ENCODE measurements at regions not wholly inside any gene's neighbourhood (a gene's known extent, or its start where the extent isn't known, plus 50 kb on each side); places are given as distances from the start of the nearest gene placed in this dataset.
A peak's percentile ranks its signal among the peaks of the same experiment; 100 is the strongest.
"Not testable (repeated sequence)": the region's sequence is repeated elsewhere in the genome, so short reads cannot be mapped to it uniquely, and the experiment has no call there.

DNA sequence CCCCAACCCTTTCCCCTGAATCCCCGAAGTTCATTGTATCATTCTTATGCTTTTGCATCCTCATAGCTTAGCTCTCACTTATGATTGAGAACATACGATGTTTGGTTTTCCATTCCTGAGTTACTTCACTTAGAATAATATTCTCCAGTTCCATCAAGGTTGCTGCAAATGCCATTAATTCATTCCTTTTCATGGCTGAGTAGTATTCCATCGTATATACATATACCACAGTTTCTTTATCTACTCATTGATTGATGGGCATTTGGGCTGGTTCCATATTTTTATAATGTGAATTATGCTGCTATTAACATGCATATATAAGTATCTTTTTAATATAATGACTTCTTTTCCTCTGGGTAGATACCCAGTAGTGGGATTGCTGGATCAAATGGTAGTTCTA lies 243.7 kb downstream of the BMP4 start:
- DNase-seq (ENCODE audit: low read depth); in situ Hi-C loops (cut with HindIII; ENCODE audit: low pct_unique_long_range_greater_than_20kb, low sequenced_read_pairs): not testable (repeated sequence)

DNA sequence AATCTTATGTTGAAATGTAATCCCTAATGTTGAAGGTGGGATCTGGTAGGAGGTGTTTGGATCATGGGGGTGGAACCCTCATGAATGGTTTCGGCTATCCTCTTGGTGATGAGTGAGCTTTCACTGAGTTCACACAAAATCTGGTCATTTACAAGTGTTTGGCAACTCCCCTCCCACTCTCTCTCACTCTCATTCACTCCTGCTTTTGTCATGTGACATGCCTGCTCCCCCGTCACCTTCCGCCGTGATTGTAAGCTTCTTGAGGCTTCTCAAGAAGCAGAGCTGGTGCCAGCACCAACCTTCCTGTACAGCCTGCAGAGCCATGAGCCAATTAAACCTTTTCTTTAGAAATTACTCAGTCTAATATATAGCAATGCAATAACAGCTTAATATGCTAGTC lies 245.4 kb downstream of the BMP4 start:
- in situ Hi-C loops (cut with HindIII; ENCODE audit: low pct_unique_long_range_greater_than_20kb, low sequenced_read_pairs): no loop called here
- no peak for DNase-seq (ENCODE audit: low read depth)

- in situ Hi-C loops (cut with HindIII; ENCODE audit: low pct_unique_long_range_greater_than_20kb, low sequenced_read_pairs): no loop called here
- DNase-seq (ENCODE audit: low read depth): no peak
Observed at GRCh38 chr14:53710615-53711014, 246.0 kb downstream of the BMP4 start.

GRCh38 chr14:53709381-53709780 lies 247.2 kb downstream of the BMP4 start:
- in situ Hi-C loops (cut with HindIII; ENCODE audit: low pct_unique_long_range_greater_than_20kb, low sequenced_read_pairs): no loop called here
- DNase-seq (ENCODE audit: low read depth): no peak

DNA sequence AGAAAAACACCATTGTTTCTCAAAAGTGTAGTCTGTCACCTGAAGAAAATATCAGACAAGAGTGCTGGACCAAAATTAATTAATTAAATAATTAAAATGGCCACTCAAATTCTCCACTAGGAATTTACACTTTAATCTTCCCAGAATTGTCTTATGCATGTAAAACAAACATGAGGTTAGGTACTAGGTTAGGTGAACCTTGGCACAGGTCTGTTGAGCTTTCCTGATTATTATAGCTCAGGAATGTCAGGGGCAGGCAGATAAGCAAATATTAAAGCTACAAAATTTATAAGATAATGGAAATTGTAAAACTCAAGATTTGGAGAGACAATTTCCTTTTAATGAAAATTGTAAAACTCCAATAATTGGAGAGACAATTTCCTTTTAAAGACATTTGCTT lies 253.2 kb downstream of the BMP4 start:
- in situ Hi-C loops (cut with HindIII; ENCODE audit: low pct_unique_long_range_greater_than_20kb, low sequenced_read_pairs): no loop called here
- DNase-seq (ENCODE audit: low read depth): no peak

GRCh38 chr14:53701108-53701875 lies 255.3 kb downstream of the BMP4 start:
- in situ Hi-C loops (cut with HindIII; ENCODE audit: low pct_unique_long_range_greater_than_20kb, low sequenced_read_pairs): no loop called here
- no peak for DNase-seq (ENCODE audit: low read depth)

GRCh38 chr14:53696217-53696965 lies 260.2 kb downstream of the BMP4 start:
- no peak for DNase-seq (ENCODE audit: low read depth)
- in situ Hi-C loops (cut with HindIII; ENCODE audit: low pct_unique_long_range_greater_than_20kb, low sequenced_read_pairs): no loop called here

DNA sequence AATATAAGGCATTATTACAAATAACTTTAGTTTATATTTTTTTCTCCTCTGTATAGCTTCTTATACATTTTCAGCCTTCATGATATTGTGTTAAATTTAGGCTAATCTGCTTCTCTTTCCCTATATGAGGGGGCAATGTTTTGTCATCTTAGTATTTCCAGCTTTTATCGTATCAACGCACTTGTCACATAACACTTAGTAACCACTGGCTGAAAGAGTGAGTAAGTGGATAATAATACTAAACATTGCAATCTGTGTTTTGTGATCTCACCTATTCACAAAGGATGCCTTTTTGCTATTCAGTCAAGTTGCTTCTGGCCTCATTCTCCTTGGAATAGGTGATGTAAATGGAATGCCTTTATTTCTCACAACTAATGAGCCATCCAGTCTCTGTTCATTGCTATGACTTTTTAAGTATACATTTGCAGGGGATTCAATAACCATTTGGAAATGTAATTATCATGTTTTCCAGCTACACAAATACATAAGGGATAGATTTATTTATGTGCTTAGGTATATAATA lies 260.9 kb downstream of the BMP4 start:
- in situ Hi-C loops (cut with HindIII; ENCODE audit: low pct_unique_long_range_greater_than_20kb, low sequenced_read_pairs): no loop called here
- no peak for DNase-seq (ENCODE audit: low read depth)

GRCh38 chr14:53692885-53693284 lies 263.7 kb downstream of the BMP4 start:
- no peak for DNase-seq (ENCODE audit: low read depth)
- in situ Hi-C loops (cut with HindIII; ENCODE audit: low pct_unique_long_range_greater_than_20kb, low sequenced_read_pairs): no loop called here

- in situ Hi-C loops (cut with HindIII; ENCODE audit: low pct_unique_long_range_greater_than_20kb, low sequenced_read_pairs): no loop called here
- DNase-seq (ENCODE audit: low read depth): no peak
Observed at GRCh38 chr14:53692451-53692850, 264.2 kb downstream of the BMP4 start.

- no peak for DNase-seq (ENCODE audit: low read depth)
- in situ Hi-C loops (cut with HindIII; ENCODE audit: low pct_unique_long_range_greater_than_20kb, low sequenced_read_pairs): no loop called here
Observed at GRCh38 chr14:53683229-53683628, 273.4 kb downstream of the BMP4 start.

GRCh38 chr14:53672526-53672925 lies 284.1 kb downstream of the BMP4 start:
- no peak for DNase-seq (ENCODE audit: low read depth)
- in situ Hi-C loops (cut with HindIII; ENCODE audit: low pct_unique_long_range_greater_than_20kb, low sequenced_read_pairs): no loop called here

- in situ Hi-C loops (cut with HindIII; ENCODE audit: low pct_unique_long_range_greater_than_20kb, low sequenced_read_pairs): no loop called here
- no peak for DNase-seq (ENCODE audit: low read depth)
Observed at GRCh38 chr14:53670701-53671100, 285.9 kb downstream of the BMP4 start.

- DNase-seq (ENCODE audit: low read depth): no peak
- in situ Hi-C loops (cut with HindIII; ENCODE audit: low pct_unique_long_range_greater_than_20kb, low sequenced_read_pairs): no loop called here
Observed at GRCh38 chr14:53668897-53669296, 287.7 kb downstream of the BMP4 start.

- in situ Hi-C loops (cut with HindIII; ENCODE audit: low pct_unique_long_range_greater_than_20kb, low sequenced_read_pairs): no loop called here
- DNase-seq (ENCODE audit: low read depth): peak; percentile 7
Observed at GRCh38 chr14:53663709-53664108, 292.9 kb downstream of the BMP4 start.

- in situ Hi-C loops (cut with HindIII; ENCODE audit: low pct_unique_long_range_greater_than_20kb, low sequenced_read_pairs): no loop called here
- DNase-seq (ENCODE audit: low read depth): peak; percentile 14
Observed at GRCh38 chr14:53655080-53655785, 301.4 kb downstream of the BMP4 start.

DNA sequence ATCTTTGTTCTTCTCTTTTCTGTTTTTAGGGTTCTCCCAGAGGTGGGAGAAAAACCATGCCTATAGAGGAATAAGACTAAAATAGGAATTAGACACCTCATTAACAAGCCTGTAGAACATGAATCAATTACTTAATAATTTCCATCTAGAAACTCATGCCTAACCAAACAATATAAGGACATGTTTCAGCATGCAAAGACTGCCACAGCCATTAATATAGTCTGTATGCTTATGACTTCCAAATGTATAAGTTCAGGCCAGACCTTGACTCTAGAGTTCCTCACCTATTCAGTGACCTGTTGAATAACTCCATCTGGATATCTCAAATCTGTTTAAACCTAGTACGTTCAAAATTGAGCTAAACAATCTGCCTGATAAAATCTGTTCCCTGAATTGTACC lies 304.6 kb downstream of the BMP4 start:
- no peak for DNase-seq (ENCODE audit: low read depth)

GRCh38 chr14:53651096-53651740 lies 305.4 kb downstream of the BMP4 start:
- no peak for DNase-seq (ENCODE audit: low read depth)
- in situ Hi-C loops (cut with HindIII; ENCODE audit: low pct_unique_long_range_greater_than_20kb, low sequenced_read_pairs): no loop called here

More for the DNA sequence above, 304.6 kb downstream of the BMP4 start:
- in situ Hi-C loops (cut with HindIII; ENCODE audit: low pct_unique_long_range_greater_than_20kb, low sequenced_read_pairs): no loop called here
